Prostate gland (tissue), 2 donors: ENCODE measurements at regions not wholly inside any gene's neighbourhood (a gene's known extent, or its start where the extent isn't known, plus 50 kb on each side); places are given as distances from the start of the nearest gene placed in this dataset.
"Not testable (repeated sequence)": the region's sequence is repeated elsewhere in the genome, so short reads cannot be mapped to it uniquely, and the experiment has no call there.

ENCODE experiments used
- DNase-seq: peaks from one replicate; pipeline ENCODE4 v3.0.0-alpha.2; 2019; ENCODE audit warnings: low spot score
- H3K27ac ChIP-seq, 2 donors: fragments of 200-600 bp; sonication (generic); 2 replicates each; pipeline ENCODE4 v1.5.1; 2017 to 2019
- H3K27me3 ChIP-seq: fragments of 200-600 bp; sonication (generic); replicated peaks from 2 replicates; pipeline ENCODE4 v1.5.1; 2019; ENCODE audit not compliant: insufficient read depth
- H3K36me3 ChIP-seq, 2 donors: fragments of 200-600 bp; sonication (generic); 1 replicate in 1 of 2; 2 replicates in 1 of 2; pipeline versions ENCODE4 v1.5.1 to v1.8.1; 2017 to 2019
- H3K4me1 ChIP-seq: fragments of 200-600 bp; sonication (generic); replicated peaks from 2 replicates; pipeline ENCODE4 v1.5.1; 2019
- H3K4me3 ChIP-seq, 2 donors: fragments of 200-600 bp; sonication (generic); 2 replicates each; pipeline ENCODE4 v1.5.1; 2017 to 2019
- H3K9me3 ChIP-seq: fragments of 200-600 bp; sonication (generic); 2 replicates; pipeline ENCODE4 v1.5.1; 2017
- CTCF ChIP-seq, 4 experiments: fragments of 200-600 bp in 2 of 4; fragments of 450-650 bp in 2 of 4; sonication (generic) in 2 of 4; IDR thresholded peaks; 1 replicate in 3 of 4; 2 replicates in 1 of 4; pipeline ENCODE4 v1.5.1; 2016 to 2019; ENCODE audit warnings: antibody characterized with exemption in 4 of 4, mild to moderate bottlenecking in 2 of 4, moderate library complexity in 2 of 4
- POLR2A ChIP-seq: fragments of 450-650 bp; IDR thresholded peaks from one replicate; pipeline ENCODE4 v1.6.1; 2016; ENCODE audit warnings: antibody characterized with exemption, mild to moderate bottlenecking
- POLR2AphosphoS5 ChIP-seq: sonication (generic); formaldehyde crosslinking; IDR thresholded peaks from one replicate; pipeline ENCODE4 v1.6.1; 2017; ENCODE audit warnings: antibody characterized with exemption
- WGBS: methylation state at CpG from one replicate; pipeline ENCODE4 v1.1.5; 2018; 5-methylcytosine and 5-hydroxymethylcytosine counted together
- intact Hi-C: fragments of 100-400 bp; cut with DNase I; formaldehyde crosslinking; loops from one replicate; pipeline ENCODE4 v1.14.2; 2022

GRCh38 chr7:42650701-42651100 lies 261.2 kb downstream of the C7orf25 start:
- H3K27ac ChIP-seq, result no peak overlapping the region
- H3K4me1 ChIP-seq, result no peaks in the 10 kb centered on the region
- intact Hi-C loops, result no loop called here
- TF ChIP-seq POLR2AphosphoS5, result no peak
- no peak for TF ChIP-seq POLR2A
- TF ChIP-seq CTCF (IDR thresholded peaks at IDR 0.05), result no peak
- H3K36me3 ChIP-seq, result no peaks in the 10 kb centered on the region
- no peaks in the 10 kb centered on the region for H3K27me3 ChIP-seq
- no peak for DNase-seq
- no peaks in the 10 kb centered on the region for H3K9me3 ChIP-seq
- 65% methylated on average over 1 of the region's 1 CpG for WGBS
- no peak overlapping the region for H3K4me3 ChIP-seq

GRCh38 chr7:42650171-42650570 lies 261.7 kb downstream of the C7orf25 start:
- Histone ChIP-seq H3K4me3 (no peak overlapping the region), H3K36me3 (no peaks in the 10 kb centered on the region), H3K9me3 (no peaks in the 10 kb centered on the region), H3K4me1 (no peaks in the 10 kb centered on the region), H3K27ac (no peak overlapping the region), H3K27me3 (no peaks in the 10 kb centered on the region)
- 87% methylated on average over 6 of the region's 6 CpGs for WGBS
- no peak for DNase-seq
- intact Hi-C loops, result no loop called here
- TF ChIP-seq CTCF (IDR thresholded peaks at IDR 0.05) (no peak), POLR2A (no peak), POLR2AphosphoS5 (no peak)

GRCh38 chr7:42645906-42646305 lies 266.0 kb downstream of the C7orf25 start:
- Histone ChIP-seq H3K4me1 (no peaks in the 10 kb centered on the region), H3K9me3 (no peaks in the 10 kb centered on the region), H3K27me3 (no peaks in the 10 kb centered on the region), H3K27ac (no peak overlapping the region), H3K36me3 (no peaks in the 10 kb centered on the region), H3K4me3 (no peak overlapping the region)
- 63% methylated on average over 3 of the region's 3 CpGs for WGBS
- intact Hi-C loops, result no loop called here
- TF ChIP-seq CTCF (IDR thresholded peaks at IDR 0.05) (no peak), POLR2A (no peak), POLR2AphosphoS5 (no peak)
- DNase-seq, result no peak

GRCh38 chr7:42642699-42643098 lies 269.2 kb downstream of the C7orf25 start:
- DNase-seq, result no peak
- TF ChIP-seq POLR2AphosphoS5, result no peak
- TF ChIP-seq CTCF (IDR thresholded peaks at IDR 0.05), result no peak
- TF ChIP-seq POLR2A, result no peak
- Histone ChIP-seq H3K36me3 (no peaks in the 10 kb centered on the region), H3K9me3 (no peaks in the 10 kb centered on the region), H3K4me3 (no peak overlapping the region), H3K4me1 (no peaks in the 10 kb centered on the region), H3K27ac (no peak overlapping the region), H3K27me3 (no peaks in the 10 kb centered on the region)
- intact Hi-C loops, result no loop called here

- Histone ChIP-seq H3K27me3 (no peaks in the 10 kb centered on the region), H3K36me3 (no peaks in the 10 kb centered on the region), H3K9me3 (no peaks in the 10 kb centered on the region), H3K4me3 (no peak overlapping the region), H3K27ac (no peak overlapping the region), H3K4me1 (no peaks in the 10 kb centered on the region)
- no peak for TF ChIP-seq CTCF (IDR thresholded peaks at IDR 0.05)
- TF ChIP-seq POLR2AphosphoS5, result no peak
- TF ChIP-seq POLR2A, result no peak
- intact Hi-C loops, result no loop called here
- 85% methylated on average over 5 of the region's 5 CpGs for WGBS
- DNase-seq, result no peak
These were observed 271.9 kb downstream of the C7orf25 start for GRCh38 chr7:42639930-42640329.

- WGBS, result 87% methylated on average over 11 of the region's 11 CpGs
- intact Hi-C loops, result not testable (repeated sequence)
These were observed 275.5 kb downstream of the C7orf25 start for GRCh38 chr7:42636380-42636779.

More at GRCh38 chr7:42636380-42636779, 275.5 kb downstream of the C7orf25 start:
- not testable (repeated sequence) for DNase-seq, H3K4me3 ChIP-seq, H3K27ac ChIP-seq, H3K4me1 ChIP-seq, H3K27me3 ChIP-seq, H3K36me3 ChIP-seq, H3K9me3 ChIP-seq
